Stimulated activated naive B cell treated with anti-CD40 and anti-IgM and Interleukin-4, amounts not matched to agents 10 μg/mL and 1 μg/mL and 100 μg/mL, for 72 hours (primary cell): ENCODE measurements at regions not wholly inside any gene's neighbourhood (a gene's known extent, or its start where the extent isn't known, plus 50 kb on each side); places are given as distances from the start of the nearest gene placed in this dataset.
A peak's percentile ranks its signal among the peaks of the same experiment; 100 is the strongest.
"Not testable (repeated sequence)": the region's sequence is repeated elsewhere in the genome, so short reads cannot be mapped to it uniquely, and the experiment has no call there.

Experiments used
- ATAC-seq, 2 donors: fragments of 150-1000 bp; cut with Tn5 transposase; replicated peaks; 2 replicates each; pipeline ENCODE4 v1.10.0; 2021; ENCODE audit warnings: moderate library complexity in 1 of 2
- DNase-seq: peaks from one replicate; pipeline ENCODE4 v3.0.0; 2021
- H3K27ac Mint-ChIP-seq: one replicate; pipeline ENCODE4 v1.8.0; 2022; ENCODE audit warnings: mild to moderate bottlenecking, mixed read lengths
- H3K27me3 Mint-ChIP-seq, 2 donors: one replicate each; pipeline ENCODE4 v1.8.0; 2022; ENCODE audit warnings: mixed read lengths in 2 of 2
- H3K36me3 Mint-ChIP-seq, 2 donors: one replicate each; pipeline ENCODE4 v1.8.0; 2022; ENCODE audit warnings: mixed read lengths in 2 of 2, mild to moderate bottlenecking in 1 of 2
- H3K4me1 Mint-ChIP-seq, 2 donors: one replicate each; pipeline ENCODE4 v1.8.0; 2022; ENCODE audit warnings: mixed read lengths in 2 of 2, mild to moderate bottlenecking in 1 of 2
- H3K4me3 Mint-ChIP-seq, 2 donors: one replicate each; pipeline ENCODE4 v1.8.0; 2022; ENCODE audit warnings: mild to moderate bottlenecking in 2 of 2, mixed read lengths in 2 of 2, moderate library complexity in 1 of 2
- H3K9me3 Mint-ChIP-seq, 2 donors: one replicate each; pipeline ENCODE4 v1.8.0; 2022; ENCODE audit warnings: mixed read lengths in 2 of 2, mild to moderate bottlenecking in 1 of 2

- Mint-ChIP-seq H3K4me3 (no peak overlapping the region), H3K27me3 (peaks cover 0 to 3% of the 10 kb centered on the region in 2 donors), H3K27ac (no peak overlapping the region), H3K9me3 (no peaks in the 10 kb centered on the region), H3K4me1 (peaks cover 7 to 12% of the 10 kb centered on the region in 2 donors), H3K36me3 (peaks cover 0 to 1% of the 10 kb centered on the region in 2 donors)
- ATAC-seq (no peak), DNase-seq (no peak)
Observed at GRCh38 chr4:25981749-25982148, 67.7 kb downstream of the SMIM20 start.

GRCh38 chr4:25982962-25983361 is 68.9 kb downstream of the SMIM20 start:
- H3K27ac Mint-ChIP-seq = no peak overlapping the region
- ATAC-seq (no peak), DNase-seq (no peak)
- peaks cover 0 to 3% of the 10 kb centered on the region in 2 donors for H3K27me3 Mint-ChIP-seq
- H3K9me3 Mint-ChIP-seq = no peaks in the 10 kb centered on the region
- H3K4me3 Mint-ChIP-seq = no peak overlapping the region
- peaks cover 7 to 14% of the 10 kb centered on the region in 2 donors for H3K4me1 Mint-ChIP-seq
- peaks cover 0 to 1% of the 10 kb centered on the region in 2 donors for H3K36me3 Mint-ChIP-seq

- H3K9me3 Mint-ChIP-seq = no peaks in the 10 kb centered on the region
- ATAC-seq = no peak
- H3K27me3 Mint-ChIP-seq = peaks cover 0 to 3% of the 10 kb centered on the region in 2 donors
- H3K36me3 Mint-ChIP-seq = peaks cover 0 to 1% of the 10 kb centered on the region in 2 donors
- peaks cover 11 to 17% of the 10 kb centered on the region in 2 donors for H3K4me1 Mint-ChIP-seq
- no peak overlapping the region for H3K4me3 Mint-ChIP-seq
- H3K27ac Mint-ChIP-seq = no peak overlapping the region
- no peak for DNase-seq
Observed at GRCh38 chr4:25984266-25984665, 70.2 kb downstream of the SMIM20 start.

- Mint-ChIP-seq H3K9me3 (no peaks in the 10 kb centered on the region), H3K27ac (no peak overlapping the region), H3K27me3 (peaks cover 5 to 7% of the 10 kb centered on the region in 2 donors), H3K36me3 (no peaks in the 10 kb centered on the region), H3K4me3 (no peak overlapping the region), H3K4me1 (peaks cover 11 to 17% of the 10 kb centered on the region in 2 donors)
- ATAC-seq (no peak), DNase-seq (no peak)
Observed at GRCh38 chr4:25984796-25985195, 70.8 kb downstream of the SMIM20 start.

GRCh38 chr4:25986807-25987206 is 72.8 kb downstream of the SMIM20 start:
- peaks cover 11 to 17% of the 10 kb centered on the region in 2 donors for H3K4me1 Mint-ChIP-seq
- peaks cover 7 to 8% of the 10 kb centered on the region in 2 donors for H3K27me3 Mint-ChIP-seq
- H3K36me3 Mint-ChIP-seq = no peaks in the 10 kb centered on the region
- DNase-seq (no peak), ATAC-seq (no peak)
- no peak overlapping the region for H3K4me3 Mint-ChIP-seq
- no peaks in the 10 kb centered on the region for H3K9me3 Mint-ChIP-seq
- H3K27ac Mint-ChIP-seq = no peak overlapping the region

GRCh38 chr4:25991340-25991739 is 77.3 kb downstream of the SMIM20 start:
- Mint-ChIP-seq H3K4me1 (peaks cover 13 to 16% of the 10 kb centered on the region in 2 donors), H3K27me3 (peaks cover 7 to 11% of the 10 kb centered on the region in 2 donors), H3K9me3 (peaks cover 0 to 2% of the 10 kb centered on the region in 2 donors), H3K27ac (no peak overlapping the region), H3K36me3 (no peaks in the 10 kb centered on the region), H3K4me3 (no peak overlapping the region)
- DNase-seq = no peak
- no peak for ATAC-seq

GRCh38 chr4:25993395-25994185 is 79.6 kb downstream of the SMIM20 start:
- Mint-ChIP-seq H3K27me3 (peaks cover 7 to 11% of the 10 kb centered on the region in 2 donors), H3K4me1 (peaks cover 9 to 11% of the 10 kb centered on the region in 2 donors), H3K9me3 (peaks cover 0 to 2% of the 10 kb centered on the region in 2 donors), H3K27ac (no peak overlapping the region), H3K4me3 (no peak overlapping the region), H3K36me3 (no peaks in the 10 kb centered on the region)
- ATAC-seq = peak; percentile 61
- DNase-seq = no peak

- H3K9me3 Mint-ChIP-seq, H3K36me3 Mint-ChIP-seq, H3K27me3 Mint-ChIP-seq, DNase-seq, H3K27ac Mint-ChIP-seq, H3K4me3 Mint-ChIP-seq, ATAC-seq: not testable (repeated sequence)
- H3K4me1 Mint-ChIP-seq = peaks cover 9 to 11% of the 10 kb centered on the region in 2 donors
Observed at GRCh38 chr4:25994577-25994976, 80.6 kb downstream of the SMIM20 start.

GRCh38 chr4:26000274-26000950 is 86.4 kb downstream of the SMIM20 start:
- H3K27me3 Mint-ChIP-seq = peaks cover 0 to 6% of the 10 kb centered on the region in 2 donors
- DNase-seq = no peak
- no peak for ATAC-seq
- no peak overlapping the region for H3K27ac Mint-ChIP-seq
- H3K4me3 Mint-ChIP-seq = no peak overlapping the region
- H3K9me3 Mint-ChIP-seq = no peaks in the 10 kb centered on the region
- H3K36me3 Mint-ChIP-seq = no peaks in the 10 kb centered on the region
- H3K4me1 Mint-ChIP-seq = no peaks in the 10 kb centered on the region

- Mint-ChIP-seq H3K27me3 (peaks cover 5 to 11% of the 10 kb centered on the region in 2 donors), H3K9me3 (no peaks in the 10 kb centered on the region), H3K36me3 (peaks cover 0 to 1% of the 10 kb centered on the region in 2 donors), H3K4me3 (no peak overlapping the region), H3K4me1 (no peaks in the 10 kb centered on the region), H3K27ac (no peak overlapping the region)
- DNase-seq = no peak
- ATAC-seq = no peak
Observed at GRCh38 chr4:26001413-26001812, 87.4 kb downstream of the SMIM20 start.

GRCh38 chr4:26001816-26002215 is 87.8 kb downstream of the SMIM20 start:
- Mint-ChIP-seq H3K4me1 (no peaks in the 10 kb centered on the region), H3K36me3 (peaks cover 0 to 1% of the 10 kb centered on the region in 2 donors), H3K27me3 (peaks cover 5 to 11% of the 10 kb centered on the region in 2 donors), H3K27ac (no peak overlapping the region), H3K4me3 (no peak overlapping the region), H3K9me3 (no peaks in the 10 kb centered on the region)
- ATAC-seq (no peak), DNase-seq (no peak)

GRCh38 chr4:26003056-26003455 is 89.0 kb downstream of the SMIM20 start:
- H3K36me3 Mint-ChIP-seq = peaks cover 0 to 1% of the 10 kb centered on the region in 2 donors
- H3K27ac Mint-ChIP-seq = no peak overlapping the region
- H3K4me3 Mint-ChIP-seq = no peak overlapping the region
- H3K27me3 Mint-ChIP-seq = peaks cover 9 to 11% of the 10 kb centered on the region in 2 donors
- no peaks in the 10 kb centered on the region for H3K9me3 Mint-ChIP-seq
- ATAC-seq (no peak), DNase-seq (no peak)
- H3K4me1 Mint-ChIP-seq = no peaks in the 10 kb centered on the region

GRCh38 chr4:26004290-26004689 is 90.3 kb downstream of the SMIM20 start:
- Mint-ChIP-seq H3K27me3 (peaks cover 9 to 11% of the 10 kb centered on the region in 2 donors), H3K36me3 (peaks cover 0 to 1% of the 10 kb centered on the region in 2 donors), H3K9me3 (peaks cover under 1 to 3% of the 10 kb centered on the region in 2 donors), H3K27ac (no peak overlapping the region), H3K4me3 (no peak overlapping the region), H3K4me1 (no peaks in the 10 kb centered on the region)
- ATAC-seq (no peak), DNase-seq (no peak)

- no peak overlapping the region for H3K27ac Mint-ChIP-seq
- no peak overlapping the region for H3K4me3 Mint-ChIP-seq
- peaks cover 14 to 17% of the 10 kb centered on the region in 2 donors for H3K27me3 Mint-ChIP-seq
- no peak for ATAC-seq
- peaks cover 0 to 1% of the 10 kb centered on the region in 2 donors for H3K36me3 Mint-ChIP-seq
- DNase-seq = no peak
- no peaks in the 10 kb centered on the region for H3K4me1 Mint-ChIP-seq
- peaks cover 6 to 9% of the 10 kb centered on the region in 2 donors for H3K9me3 Mint-ChIP-seq
Observed at GRCh38 chr4:26005764-26006163, 91.7 kb downstream of the SMIM20 start.

GRCh38 chr4:26008737-26009136 is 94.7 kb downstream of the SMIM20 start:
- peaks cover 0 to 1% of the 10 kb centered on the region in 2 donors for H3K36me3 Mint-ChIP-seq
- H3K4me1 Mint-ChIP-seq = no peaks in the 10 kb centered on the region
- H3K27ac Mint-ChIP-seq = no peak overlapping the region
- H3K4me3 Mint-ChIP-seq = no peak overlapping the region
- ATAC-seq (no peak), DNase-seq (no peak)
- H3K27me3 Mint-ChIP-seq = peaks cover 32 to 41% of the 10 kb centered on the region in 2 donors
- peaks cover 9 to 10% of the 10 kb centered on the region in 2 donors for H3K9me3 Mint-ChIP-seq
